ENCODE measurements at regions not wholly inside any gene's neighbourhood (a gene's known extent, or its start where the extent isn't known, plus 50 kb on each side); places are given as distances from the start of the nearest gene placed in this dataset.

DNA sequence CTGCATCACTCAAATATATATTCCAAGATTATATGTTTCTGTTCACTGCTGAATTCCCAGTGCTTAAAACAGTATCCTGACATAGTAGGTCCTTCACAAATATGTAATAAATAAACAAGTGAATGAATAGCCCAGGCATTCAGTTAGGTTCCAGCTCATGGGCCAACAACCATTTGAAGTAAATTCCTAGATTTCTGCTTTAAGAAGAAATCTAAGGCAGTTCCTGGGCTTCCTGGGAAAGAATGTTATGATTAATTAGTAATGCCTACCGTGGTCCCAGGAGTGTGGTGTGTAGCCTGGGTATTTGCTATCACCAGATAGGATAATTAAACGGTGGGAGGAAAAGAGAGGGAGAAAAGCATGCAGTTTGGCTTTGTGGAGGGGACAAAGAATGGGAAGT, 576.8 kb downstream of the SOX6 start:
- H3K4me3 ChIP-seq (ENCODE audit: insufficient read depth, low read depth, low read length) = no peak overlapping the region
- H3K27ac ChIP-seq (ENCODE audit: insufficient read depth, low read depth, low read length, poor library complexity, severe bottlenecking) = no peak overlapping the region
- H3K36me3 ChIP-seq (ENCODE audit: control insufficient read depth, insufficient read depth, low read length) = no peaks in the 10 kb centered on the region
- H3K27me3 ChIP-seq (ENCODE audit: control insufficient read depth, insufficient read depth, low read length, poor library complexity, severe bottlenecking) = no peaks in the 10 kb centered on the region
- H3K4me1 ChIP-seq (ENCODE audit: control insufficient read depth, insufficient read depth, low read length) = peaks cover 8% of the 10 kb centered on the region
- H3K9me3 ChIP-seq (ENCODE audit: control insufficient read depth, low read length) = no peaks in the 10 kb centered on the region
- 82 to 92% methylated on average over 2 of the region's 2 CpGs for WGBS, 2 experiments

GRCh38 chr11:15780382-15780781, 576.0 kb downstream of the SOX6 start:
- WGBS, 2 experiments = 94 to 95% methylated on average over 5 of the region's 5 CpGs
- no peaks in the 10 kb centered on the region for H3K27me3 ChIP-seq (ENCODE audit: control insufficient read depth, insufficient read depth, low read length, poor library complexity, severe bottlenecking)

DNA sequence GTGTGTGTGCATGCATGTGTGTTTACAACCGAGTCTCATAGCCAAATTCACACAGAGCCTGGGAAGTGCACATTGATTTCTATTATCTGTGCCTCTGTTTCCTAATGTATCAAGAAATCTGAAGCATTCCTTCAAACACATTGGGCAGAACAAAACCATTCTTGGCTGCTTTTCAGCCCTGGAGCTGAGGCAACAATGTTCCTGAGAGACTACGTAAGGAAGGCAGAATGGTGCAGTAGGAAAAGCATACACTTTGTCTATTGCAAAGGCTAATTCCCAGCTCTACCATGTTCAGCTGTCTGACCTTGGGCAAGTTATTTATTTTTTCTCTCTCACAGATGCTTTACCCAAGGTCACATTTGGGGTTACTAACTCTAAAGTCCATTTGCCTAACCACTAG, 575.5 kb downstream of the SOX6 start:
- Histone ChIP-seq H3K4me1 (ENCODE audit: control insufficient read depth, insufficient read depth, low read length) (no peaks in the 10 kb centered on the region), H3K9me3 (ENCODE audit: control insufficient read depth, low read length) (no peaks in the 10 kb centered on the region), H3K4me3 (ENCODE audit: insufficient read depth, low read depth, low read length) (no peak overlapping the region), H3K27me3 (ENCODE audit: control insufficient read depth, insufficient read depth, low read length, poor library complexity, severe bottlenecking) (no peaks in the 10 kb centered on the region), H3K36me3 (ENCODE audit: control insufficient read depth, insufficient read depth, low read length) (no peaks in the 10 kb centered on the region), H3K27ac (ENCODE audit: insufficient read depth, low read depth, low read length, poor library complexity, severe bottlenecking) (no peak overlapping the region)
- 87 to 88% methylated on average over 2 of the region's 2 CpGs for WGBS, 2 experiments

More at GRCh38 chr11:15780382-15780781, 576.0 kb downstream of the SOX6 start:
- no peak overlapping the region for H3K27ac ChIP-seq (ENCODE audit: insufficient read depth, low read depth, low read length, poor library complexity, severe bottlenecking)
- H3K4me1 ChIP-seq (ENCODE audit: control insufficient read depth, insufficient read depth, low read length) = no peaks in the 10 kb centered on the region
- H3K36me3 ChIP-seq (ENCODE audit: control insufficient read depth, insufficient read depth, low read length) = no peaks in the 10 kb centered on the region
- H3K4me3 ChIP-seq (ENCODE audit: insufficient read depth, low read depth, low read length) = no peak overlapping the region
- H3K9me3 ChIP-seq (ENCODE audit: control insufficient read depth, low read length) = no peaks in the 10 kb centered on the region

DNA sequence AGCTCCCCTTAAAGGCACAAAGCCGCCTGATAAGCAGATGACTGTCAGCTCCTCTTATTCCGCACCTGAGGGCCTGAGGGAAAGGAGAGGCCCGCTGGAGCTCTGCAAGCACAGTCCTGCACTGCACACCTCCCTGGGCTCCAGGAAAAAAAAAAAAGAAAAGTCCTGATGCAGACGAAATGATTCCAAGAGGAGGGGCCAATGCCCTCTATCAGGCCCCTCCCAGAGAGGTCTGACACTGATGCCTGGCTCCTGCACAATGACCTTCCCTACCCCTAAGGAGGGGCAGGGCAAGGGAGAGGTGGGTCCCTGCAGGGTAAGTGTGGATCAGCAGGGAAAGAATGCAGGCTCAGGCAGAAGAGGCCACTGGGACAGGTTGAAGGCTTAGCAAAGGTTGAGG, 572.7 kb downstream of the SOX6 start:
- no peaks in the 10 kb centered on the region for H3K27me3 ChIP-seq (ENCODE audit: control insufficient read depth, insufficient read depth, low read length, poor library complexity, severe bottlenecking)
- WGBS, 2 experiments = 47 to 48% methylated on average over 4 of the region's 4 CpGs
- H3K4me1 ChIP-seq (ENCODE audit: control insufficient read depth, insufficient read depth, low read length) = no peaks in the 10 kb centered on the region
- H3K27ac ChIP-seq (ENCODE audit: insufficient read depth, low read depth, low read length, poor library complexity, severe bottlenecking) = no peak overlapping the region
- no peaks in the 10 kb centered on the region for H3K9me3 ChIP-seq (ENCODE audit: control insufficient read depth, low read length)
- no peaks in the 10 kb centered on the region for H3K36me3 ChIP-seq (ENCODE audit: control insufficient read depth, insufficient read depth, low read length)
- no peak overlapping the region for H3K4me3 ChIP-seq (ENCODE audit: insufficient read depth, low read depth, low read length)

DNA sequence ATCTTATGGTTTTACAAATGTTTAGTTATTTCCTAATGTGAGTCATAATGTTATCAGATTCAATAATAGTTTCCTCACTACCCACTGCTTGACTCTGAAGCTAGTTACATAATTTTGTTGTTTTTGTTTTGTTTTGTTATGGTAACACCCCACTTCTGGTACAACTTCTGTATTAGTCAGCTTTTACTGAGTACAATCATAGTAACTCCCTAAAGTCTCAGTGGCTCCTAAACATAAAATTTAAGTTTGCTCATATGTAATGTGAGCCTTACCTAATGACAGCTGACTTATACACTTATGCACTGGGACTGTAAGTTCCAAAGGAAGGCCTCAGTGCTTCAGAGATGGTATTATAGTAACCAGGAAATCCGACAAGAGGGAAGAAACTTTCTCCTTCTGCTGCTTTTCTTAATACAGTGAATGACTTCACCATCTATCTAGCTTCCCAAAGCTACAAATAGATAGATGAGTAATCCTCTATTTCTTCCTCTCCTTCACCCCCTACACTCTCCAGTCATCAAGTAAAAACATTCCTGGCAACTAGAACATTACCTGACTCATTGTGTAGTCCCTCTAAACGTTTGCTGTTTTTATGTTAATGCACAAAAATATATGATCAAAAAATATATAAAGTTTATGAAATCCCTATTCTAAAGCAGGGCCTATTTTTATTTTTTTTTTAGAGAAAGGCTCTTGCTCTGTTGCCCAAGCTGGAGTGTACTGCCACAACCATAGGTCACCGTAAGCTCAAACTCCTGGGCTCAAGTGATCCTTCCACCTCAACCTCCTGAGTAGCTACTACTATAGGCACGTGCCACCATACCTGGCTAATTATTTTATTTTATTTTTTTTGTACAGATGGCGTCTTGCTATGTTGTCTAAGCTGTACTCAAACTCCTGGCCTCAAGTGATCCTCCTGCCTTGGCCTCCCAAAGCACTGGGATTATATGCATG, 563.0 kb downstream of the SOX6 start:
- WGBS, 2 experiments = 95 to 99% methylated on average over 4 of the region's 5 CpGs
- H3K27ac ChIP-seq (ENCODE audit: insufficient read depth, low read depth, low read length, poor library complexity, severe bottlenecking) = no peak overlapping the region
- no peak overlapping the region for H3K4me3 ChIP-seq (ENCODE audit: insufficient read depth, low read depth, low read length)
- H3K9me3 ChIP-seq (ENCODE audit: control insufficient read depth, low read length) = no peaks in the 10 kb centered on the region
- H3K36me3 ChIP-seq (ENCODE audit: control insufficient read depth, insufficient read depth, low read length) = no peaks in the 10 kb centered on the region
- no peaks in the 10 kb centered on the region for H3K27me3 ChIP-seq (ENCODE audit: control insufficient read depth, insufficient read depth, low read length, poor library complexity, severe bottlenecking)
- no peaks in the 10 kb centered on the region for H3K4me1 ChIP-seq (ENCODE audit: control insufficient read depth, insufficient read depth, low read length)

- 95 to 97% methylated on average over 3 of the region's 3 CpGs for WGBS, 2 experiments
- Histone ChIP-seq H3K4me1 (ENCODE audit: control insufficient read depth, insufficient read depth, low read length) (no peaks in the 10 kb centered on the region), H3K27ac (ENCODE audit: insufficient read depth, low read depth, low read length, poor library complexity, severe bottlenecking) (no peak overlapping the region), H3K27me3 (ENCODE audit: control insufficient read depth, insufficient read depth, low read length, poor library complexity, severe bottlenecking) (no peaks in the 10 kb centered on the region), H3K9me3 (ENCODE audit: control insufficient read depth, low read length) (no peaks in the 10 kb centered on the region), H3K4me3 (ENCODE audit: insufficient read depth, low read depth, low read length) (no peak overlapping the region), H3K36me3 (ENCODE audit: control insufficient read depth, insufficient read depth, low read length) (no peaks in the 10 kb centered on the region)
Measured at GRCh38 chr11:15794361-15795150, 561.8 kb downstream of the SOX6 start.

- H3K27ac ChIP-seq (ENCODE audit: insufficient read depth, low read depth, low read length, poor library complexity, severe bottlenecking) = no peak overlapping the region
- H3K4me3 ChIP-seq (ENCODE audit: insufficient read depth, low read depth, low read length) = no peak overlapping the region
- no peaks in the 10 kb centered on the region for H3K9me3 ChIP-seq (ENCODE audit: control insufficient read depth, low read length)
- no peaks in the 10 kb centered on the region for H3K36me3 ChIP-seq (ENCODE audit: control insufficient read depth, insufficient read depth, low read length)
- no peaks in the 10 kb centered on the region for H3K4me1 ChIP-seq (ENCODE audit: control insufficient read depth, insufficient read depth, low read length)
- WGBS, 2 experiments = 94 to 95% methylated on average over 2 of the region's 2 CpGs
- no peaks in the 10 kb centered on the region for H3K27me3 ChIP-seq (ENCODE audit: control insufficient read depth, insufficient read depth, low read length, poor library complexity, severe bottlenecking)
Measured at GRCh38 chr11:15795378-15795777, 561.0 kb downstream of the SOX6 start.

DNA sequence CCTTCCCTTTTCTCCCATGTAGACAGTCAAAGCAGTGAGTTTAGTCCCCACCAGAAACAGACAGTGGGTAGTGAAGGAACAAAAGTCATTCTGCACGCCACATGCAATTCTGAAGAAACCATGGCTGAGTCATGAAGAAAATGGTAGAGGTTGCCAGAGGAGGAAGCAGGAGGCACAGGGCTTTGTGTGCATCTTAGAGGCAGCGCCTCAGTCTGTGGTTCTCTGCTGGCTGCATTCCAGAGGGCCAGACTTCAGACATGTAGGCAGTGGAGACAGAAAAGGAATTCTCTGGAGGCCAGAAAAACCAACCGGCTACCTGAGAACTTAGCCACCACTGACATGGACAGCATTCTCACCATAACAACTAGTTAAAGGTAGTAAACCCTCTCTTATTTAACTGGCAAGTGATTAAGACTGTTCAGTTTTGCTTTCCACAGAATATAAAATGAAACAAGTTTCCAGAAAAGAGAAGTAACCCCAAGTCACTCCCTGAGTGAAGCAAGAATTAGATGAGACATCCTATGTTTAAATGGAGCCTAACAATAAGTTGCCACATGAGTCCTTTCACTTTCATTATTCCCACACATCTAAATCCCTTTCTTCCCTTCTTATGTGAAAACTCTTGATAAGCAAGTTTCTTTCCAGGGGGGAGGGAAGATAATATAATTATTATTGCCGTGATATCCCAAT, 556.1 kb downstream of the SOX6 start:
- Histone ChIP-seq H3K4me1 (ENCODE audit: control insufficient read depth, insufficient read depth, low read length) (no peaks in the 10 kb centered on the region), H3K36me3 (ENCODE audit: control insufficient read depth, insufficient read depth, low read length) (no peaks in the 10 kb centered on the region), H3K27ac (ENCODE audit: insufficient read depth, low read depth, low read length, poor library complexity, severe bottlenecking) (no peak overlapping the region), H3K4me3 (ENCODE audit: insufficient read depth, low read depth, low read length) (no peak overlapping the region), H3K9me3 (ENCODE audit: control insufficient read depth, low read length) (no peaks in the 10 kb centered on the region), H3K27me3 (ENCODE audit: control insufficient read depth, insufficient read depth, low read length, poor library complexity, severe bottlenecking) (no peaks in the 10 kb centered on the region)
- WGBS, 2 experiments = 82 to 86% methylated on average over 4 of the region's 4 CpGs

- H3K4me3 ChIP-seq (ENCODE audit: insufficient read depth, low read depth, low read length) = no peak overlapping the region
- H3K27me3 ChIP-seq (ENCODE audit: control insufficient read depth, insufficient read depth, low read length, poor library complexity, severe bottlenecking) = no peaks in the 10 kb centered on the region
- H3K4me1 ChIP-seq (ENCODE audit: control insufficient read depth, insufficient read depth, low read length) = no peaks in the 10 kb centered on the region
- no peaks in the 10 kb centered on the region for H3K9me3 ChIP-seq (ENCODE audit: control insufficient read depth, low read length)
- no peak overlapping the region for H3K27ac ChIP-seq (ENCODE audit: insufficient read depth, low read depth, low read length, poor library complexity, severe bottlenecking)
- no peaks in the 10 kb centered on the region for H3K36me3 ChIP-seq (ENCODE audit: control insufficient read depth, insufficient read depth, low read length)
- 88 to 90% methylated on average over 3 of the region's 3 CpGs for WGBS, 2 experiments
Measured at GRCh38 chr11:15801126-15801525, 555.2 kb downstream of the SOX6 start.

DNA sequence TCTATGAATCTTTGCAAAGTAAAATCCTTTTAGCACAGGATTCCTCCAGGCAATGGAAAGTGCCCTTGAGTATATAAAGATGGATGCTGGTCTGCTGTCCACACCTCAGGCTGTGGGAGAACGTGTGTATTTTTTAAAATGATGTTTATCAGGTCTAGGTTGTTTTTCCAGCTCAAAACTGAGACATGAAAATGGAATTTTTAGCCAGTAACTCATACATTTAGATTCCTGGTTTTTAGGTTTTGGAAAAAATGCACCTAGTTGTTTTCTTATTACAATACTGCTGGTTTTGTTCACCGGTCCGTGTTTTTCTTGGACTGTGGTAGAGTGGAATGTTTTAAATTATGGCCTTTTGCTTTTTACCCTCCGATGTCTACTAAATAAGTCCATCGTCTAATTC, 554.7 kb downstream of the SOX6 start:
- Histone ChIP-seq H3K27me3 (ENCODE audit: control insufficient read depth, insufficient read depth, low read length, poor library complexity, severe bottlenecking) (no peaks in the 10 kb centered on the region), H3K9me3 (ENCODE audit: control insufficient read depth, low read length) (no peaks in the 10 kb centered on the region), H3K4me1 (ENCODE audit: control insufficient read depth, insufficient read depth, low read length) (no peaks in the 10 kb centered on the region), H3K27ac (ENCODE audit: insufficient read depth, low read depth, low read length, poor library complexity, severe bottlenecking) (no peak overlapping the region), H3K4me3 (ENCODE audit: insufficient read depth, low read depth, low read length) (no peak overlapping the region), H3K36me3 (ENCODE audit: control insufficient read depth, insufficient read depth, low read length) (no peaks in the 10 kb centered on the region)
- 89 to 90% methylated on average over 5 of the region's 5 CpGs for WGBS, 2 experiments

All from ectodermal cell (in vitro differentiated cells).